Dedifferentiated amniotic fluid mesenchymal stem cell (primary cell): ENCODE measurements at regions not wholly inside any gene's neighbourhood (a gene's known extent, or its start where the extent isn't known, plus 50 kb on each side); places are given as distances from the start of the nearest gene placed in this dataset.

Source experiments
- DNase-seq: peaks from one replicate; pipeline ENCODE4 v3.0.0-alpha.2; 2016; ENCODE audit errors: extremely low spot score

GRCh38 chr5:74342948-74343682, 297.4 kb downstream of the ENC1 start:
- DNase-seq = no peak

DNA sequence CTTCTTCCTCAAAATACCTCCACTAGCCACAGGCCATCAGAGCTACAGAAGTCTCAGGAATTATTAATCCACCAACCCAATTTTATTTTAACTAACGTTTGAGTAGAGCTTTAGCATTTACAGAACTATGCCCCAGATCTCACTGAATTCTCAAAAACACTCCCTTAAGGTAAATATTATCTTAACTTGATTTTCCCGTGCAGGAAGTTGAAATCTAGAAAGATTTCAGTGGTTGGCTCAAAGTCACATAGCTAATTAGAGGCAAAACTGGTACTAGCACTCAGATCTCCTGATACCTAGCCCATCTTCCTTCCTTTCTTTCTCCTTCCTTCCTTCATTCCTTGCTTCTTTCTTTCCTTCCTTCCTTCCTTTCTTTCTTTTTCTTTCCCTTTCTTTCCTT, 298.3 kb downstream of the ENC1 start:
- no peak for DNase-seq

GRCh38 chr5:74341221-74341620, 299.3 kb downstream of the ENC1 start:
- DNase-seq = no peak

- no peak for DNase-seq
Measured at GRCh38 chr5:74340476-74340875, 300.1 kb downstream of the ENC1 start.

- no peak for DNase-seq
Measured at GRCh38 chr5:74337984-74338310, 302.6 kb downstream of the ENC1 start.

DNA sequence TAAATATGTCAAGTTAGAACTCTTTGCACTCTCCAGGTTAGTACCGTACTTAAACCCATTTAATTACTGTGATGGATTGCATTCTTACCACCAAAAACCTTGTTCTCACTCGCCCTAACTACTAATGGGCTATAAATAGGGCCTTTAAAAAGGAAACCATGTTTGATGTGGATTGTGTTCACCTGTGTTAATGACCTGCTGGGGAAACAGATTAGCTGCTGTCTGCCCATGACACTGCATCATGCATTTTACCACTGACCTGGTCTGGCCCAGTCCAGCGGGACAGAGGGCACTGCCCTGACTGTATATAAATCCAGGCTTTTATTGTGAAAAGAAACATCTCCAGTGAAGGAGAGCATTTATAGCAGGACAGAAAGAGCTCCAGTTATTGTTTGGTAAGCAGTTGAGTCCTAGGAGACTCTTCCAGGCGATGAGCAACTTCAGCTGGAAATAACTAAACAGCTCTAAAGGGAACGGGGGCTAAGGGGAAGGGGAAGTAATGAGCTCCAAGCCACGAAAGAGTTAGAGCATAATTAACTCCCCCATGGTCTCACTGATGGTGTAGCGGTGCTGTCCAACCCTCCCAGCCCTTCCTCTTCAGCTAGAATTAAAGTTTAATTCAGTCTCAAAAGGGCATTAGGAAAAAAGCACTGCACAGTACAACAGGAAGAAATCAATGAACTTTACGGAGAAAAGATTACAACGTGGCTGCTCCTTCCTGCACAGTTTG, 303.1 kb downstream of the ENC1 start:
- DNase-seq = no peak

- DNase-seq = no peak
Measured at GRCh38 chr5:74336297-74336696, 304.2 kb downstream of the ENC1 start.

DNA sequence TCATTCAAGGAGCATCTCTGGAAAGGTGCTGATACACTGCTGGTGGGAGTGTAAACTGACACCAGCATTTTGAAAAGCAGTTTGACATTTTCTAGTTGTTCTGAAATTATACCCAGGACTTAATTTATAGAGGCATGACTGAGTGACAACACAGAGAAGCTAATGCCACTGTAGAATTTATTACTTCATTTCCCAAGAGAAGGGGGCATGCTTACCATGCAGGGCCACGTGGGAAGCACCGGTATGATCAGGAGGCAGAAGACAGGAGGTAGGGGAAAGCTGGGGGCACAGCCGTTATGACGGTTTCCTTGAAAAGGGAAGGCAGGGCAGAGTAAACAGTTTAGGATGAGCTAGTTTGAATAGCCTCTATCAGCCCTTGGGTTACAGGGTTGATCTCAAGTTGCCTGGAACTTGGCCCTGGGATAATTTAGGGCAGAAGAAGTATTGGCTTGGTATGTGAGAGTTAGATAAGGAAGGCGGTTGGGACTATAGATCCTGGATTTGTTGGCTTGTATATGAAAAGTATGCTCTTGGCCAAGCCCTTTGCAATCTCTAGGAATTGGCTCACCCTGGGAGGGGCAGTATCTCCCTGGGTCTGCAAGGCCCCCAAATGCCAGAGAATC, 305.7 kb downstream of the ENC1 start:
- DNase-seq = no peak

GRCh38 chr5:74334062-74334761, 306.3 kb downstream of the ENC1 start:
- DNase-seq = no peak

GRCh38 chr5:74333430-74333829, 307.1 kb downstream of the ENC1 start:
- no peak for DNase-seq

DNA sequence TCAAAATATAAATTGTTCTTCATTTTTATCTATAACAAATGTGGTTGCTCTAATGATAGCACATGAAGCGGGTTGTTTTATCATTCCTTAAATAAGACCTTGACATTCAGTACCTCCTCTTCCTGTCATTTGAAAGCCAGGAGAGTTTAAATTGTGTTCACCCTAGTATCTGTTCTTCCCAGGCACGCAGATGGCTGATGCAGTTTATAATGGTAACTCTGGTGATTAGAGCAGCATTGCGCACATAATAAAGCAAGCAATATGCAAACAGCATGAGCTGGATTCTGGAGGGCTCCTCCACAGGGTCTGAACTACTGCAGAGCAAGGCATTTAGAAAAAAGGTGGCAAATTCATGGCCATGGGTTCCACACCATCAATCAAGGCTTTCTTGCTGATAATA, 307.8 kb downstream of the ENC1 start:
- DNase-seq = no peak

GRCh38 chr5:74332006-74332405, 308.5 kb downstream of the ENC1 start:
- no peak for DNase-seq

DNA sequence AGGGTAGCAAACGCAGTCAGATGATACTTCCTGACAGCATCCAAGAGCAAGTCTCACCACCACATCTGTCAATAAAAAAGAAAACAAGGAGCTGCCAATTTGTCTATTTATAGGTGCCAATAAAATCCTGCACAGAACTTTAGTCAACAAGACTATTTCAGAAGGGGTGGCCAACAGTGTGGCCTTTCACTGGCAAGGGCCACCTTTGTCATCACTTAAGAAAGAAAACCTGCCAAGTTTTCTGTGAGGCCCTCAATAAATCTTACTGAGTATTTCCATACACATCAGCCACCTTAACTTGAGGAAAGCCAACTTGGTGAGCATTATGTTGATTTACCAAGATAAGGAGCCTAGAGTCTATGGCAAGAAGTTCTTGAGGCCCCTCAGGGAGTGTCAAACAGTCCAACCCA, 312.3 kb downstream of the ENC1 start:
- DNase-seq = no peak

DNA sequence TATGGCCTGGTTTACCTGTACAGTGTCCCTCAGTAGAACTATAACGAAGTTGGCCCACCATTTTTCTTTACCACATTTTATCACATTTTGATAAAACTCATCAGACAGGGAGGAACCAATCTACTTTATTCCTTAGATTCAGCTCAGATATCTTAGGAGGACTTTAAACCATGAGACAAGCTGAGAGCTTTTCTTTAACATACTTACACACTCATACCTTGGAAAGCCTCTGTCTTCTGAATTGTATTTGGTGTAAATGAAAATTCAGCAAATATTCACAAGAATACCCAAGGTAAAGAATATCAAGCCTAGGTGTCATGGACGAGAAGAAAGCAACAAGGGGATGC, 313.2 kb downstream of the ENC1 start:
- DNase-seq = no peak

DNA sequence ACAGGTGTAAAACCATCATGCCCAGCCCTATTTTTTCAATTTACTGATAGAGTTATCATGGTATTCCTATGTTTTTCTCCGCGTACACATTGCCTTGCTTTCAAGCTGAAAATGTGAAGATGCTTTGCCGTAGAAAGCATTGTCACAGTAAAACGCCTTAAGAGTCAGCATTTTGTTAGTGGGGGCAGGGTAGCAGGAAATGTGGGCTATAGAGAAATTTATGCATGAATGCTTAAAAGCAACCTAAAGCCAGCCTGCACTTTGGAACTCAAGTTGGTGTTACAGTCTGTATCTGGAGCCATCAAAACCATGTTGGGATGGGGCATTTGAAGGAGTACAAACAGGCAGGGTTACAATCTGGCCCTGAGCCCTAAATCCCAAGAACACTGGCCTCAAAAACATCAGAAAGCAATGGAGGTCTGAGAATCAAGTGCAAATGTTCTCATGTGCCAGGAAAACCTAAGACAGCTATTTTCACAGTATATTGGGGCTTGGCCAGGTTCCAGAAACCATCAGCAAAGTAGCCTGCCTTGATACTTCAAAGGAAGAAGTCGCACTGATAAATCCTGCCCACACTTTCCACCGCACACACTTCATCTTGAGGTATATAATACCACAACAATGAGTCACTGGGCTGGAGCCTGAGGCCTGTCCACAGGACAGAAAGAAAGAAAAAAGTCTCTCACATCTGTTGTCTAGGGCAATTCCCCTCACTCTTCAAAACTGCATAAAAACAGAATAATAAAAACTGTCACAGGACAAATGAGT, 313.8 kb downstream of the ENC1 start:
- peak; percentile 63 for DNase-seq

DNA sequence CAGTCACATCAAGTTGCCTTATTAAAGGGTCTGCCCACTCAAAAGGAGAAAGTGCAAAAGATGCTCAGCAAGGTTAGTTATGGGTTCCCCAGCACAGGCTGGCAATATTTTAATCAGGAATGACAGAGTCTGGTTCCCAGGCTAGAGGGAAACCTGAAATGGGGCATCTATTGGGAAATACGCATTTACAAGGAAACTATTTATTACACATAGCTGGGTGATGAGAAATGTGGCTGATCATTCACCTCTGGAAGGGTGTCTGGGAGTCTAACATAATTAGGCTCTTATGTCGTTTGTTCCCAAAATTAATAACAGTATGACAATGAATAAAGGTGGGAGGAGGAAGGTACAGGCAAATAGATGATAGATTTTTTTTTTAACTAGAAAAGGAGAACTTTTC, 314.7 kb downstream of the ENC1 start:
- DNase-seq = no peak

DNA sequence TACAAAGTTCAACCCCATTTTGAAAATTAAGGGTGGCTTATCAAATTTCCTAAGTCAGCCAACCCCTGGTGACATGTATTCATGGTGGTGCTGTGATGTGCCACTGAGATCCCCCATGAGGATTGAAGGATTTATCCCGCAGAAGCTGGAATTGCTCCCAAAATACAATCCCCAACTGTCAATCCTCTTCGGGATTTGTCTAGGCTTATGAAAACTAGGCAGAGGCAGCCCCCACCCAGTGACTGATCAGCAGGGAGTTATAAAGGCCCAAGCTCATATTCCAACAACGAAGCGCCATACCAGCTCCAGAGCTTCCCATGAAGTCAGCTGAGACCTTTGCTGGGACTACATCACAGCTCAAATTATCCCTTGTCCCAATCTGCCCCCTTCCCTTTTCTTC, 316.0 kb downstream of the ENC1 start:
- DNase-seq = no peak

DNA sequence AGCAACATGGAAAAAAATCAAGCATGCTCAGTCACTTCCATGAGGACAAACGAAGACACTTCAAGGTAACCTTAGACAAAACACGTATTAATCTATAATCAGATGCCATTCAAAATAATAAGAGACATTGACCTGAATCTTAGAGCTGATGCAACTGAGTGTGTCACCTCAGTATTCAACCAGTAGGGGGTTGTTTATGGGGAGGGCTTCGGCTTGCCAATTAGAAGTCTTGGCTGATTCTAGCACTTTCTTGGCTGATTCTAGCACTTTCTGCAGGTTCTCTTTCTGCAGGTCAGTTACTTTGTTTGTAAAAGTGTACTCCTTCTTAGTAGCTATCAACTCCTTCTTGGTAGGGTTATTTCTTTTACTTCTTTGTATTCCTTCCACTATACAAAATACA, 317.6 kb downstream of the ENC1 start:
- no peak for DNase-seq

GRCh38 chr5:74322191-74322590, 318.3 kb downstream of the ENC1 start:
- DNase-seq = no peak

DNA sequence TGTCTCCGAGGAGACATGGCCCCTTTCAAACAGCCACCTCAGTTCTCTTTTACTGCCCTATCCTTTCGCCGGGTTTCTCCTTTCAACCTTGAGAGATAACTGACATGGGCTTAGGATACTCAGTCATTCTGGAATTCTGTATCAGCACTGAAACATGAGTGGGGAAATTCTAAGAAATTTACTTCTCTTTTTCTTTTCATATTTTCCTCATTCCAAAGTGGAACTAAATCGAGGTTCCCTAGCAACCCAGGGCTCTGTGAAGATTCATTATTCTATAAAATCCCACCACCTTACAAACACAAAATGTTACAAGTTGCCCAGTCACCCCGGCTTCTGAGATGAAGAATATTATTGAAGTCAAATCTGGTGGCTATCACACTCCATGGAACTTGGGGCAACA, 319.2 kb downstream of the ENC1 start:
- DNase-seq = no peak

DNA sequence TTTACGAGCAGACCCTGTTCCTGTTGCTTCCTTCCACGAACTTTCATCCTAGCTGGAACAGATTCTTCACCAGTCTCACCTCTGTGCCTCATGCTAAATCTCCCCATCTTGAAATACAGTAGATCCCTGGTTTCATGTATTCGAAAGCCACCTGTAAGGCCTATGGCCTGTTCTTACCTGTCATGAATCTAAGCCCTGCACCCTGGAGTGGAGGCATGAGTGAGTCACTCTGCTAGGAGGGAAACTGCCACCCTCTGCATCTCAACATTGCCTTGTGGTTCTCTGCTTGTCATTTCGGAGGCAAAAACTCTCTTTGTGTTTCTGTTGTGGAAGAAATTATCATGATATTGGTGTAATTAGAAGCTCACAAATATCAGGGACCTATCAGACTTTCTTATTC, 320.0 kb downstream of the ENC1 start:
- no peak for DNase-seq

- DNase-seq = no peak
Measured at GRCh38 chr5:74319076-74319475, 321.5 kb downstream of the ENC1 start.
